Spleen (tissue), 11 donors: ENCODE measurements at regions not wholly inside any gene's neighbourhood (a gene's known extent, or its start where the extent isn't known, plus 50 kb on each side); places are given as distances from the start of the nearest gene placed in this dataset.

ENCODE experiments used
- DNase-seq: peaks from one replicate; pipeline ENCODE4 v3.0.0-alpha.2; 2020
- H3K27ac ChIP-seq, 8 donors: fragments of 200-600 bp; sonication (generic) in 7 of 8; 1 replicate in 4 of 8; 2 replicates in 4 of 8; pipeline versions ENCODE4 v1.5.0 to v1.8.0; 2016 to 2021; ENCODE audit warnings: inconsistent platforms in 4 of 8, mild to moderate bottlenecking in 4 of 8, moderate library complexity in 1 of 8
- H3K27me3 ChIP-seq, 7 donors: fragments of 200-600 bp; sonication (generic) in 6 of 7; replicated peaks in 1 of 7; 1 replicate in 4 of 7; 2 replicates in 3 of 7; pipeline versions ENCODE4 v1.5.0 to v1.8.0; 2016 to 2021; ENCODE audit warnings: inconsistent platforms in 3 of 7, mild to moderate bottlenecking in 1 of 7
- H3K36me3 ChIP-seq, 6 donors: fragments of 200-600 bp; sonication (generic) in 5 of 6; 1 replicate in 4 of 6; 2 replicates in 2 of 6; pipeline versions ENCODE4 v1.5.0 to v1.8.0; 2016 to 2021; ENCODE audit warnings: inconsistent platforms in 2 of 6
- H3K4me1 ChIP-seq, 6 donors: fragments of 200-600 bp; sonication (generic) in 5 of 6; 1 replicate in 3 of 6; 2 replicates in 3 of 6; pipeline versions ENCODE4 v1.5.0 to v1.8.0; 2016 to 2021; ENCODE audit warnings: inconsistent platforms in 3 of 6
- H3K4me3 ChIP-seq, 8 donors: fragments of 200-600 bp; sonication (generic) in 7 of 8; 1 replicate in 4 of 8; 2 replicates in 4 of 8; pipeline versions ENCODE4 v1.5.0 to v1.8.0; 2016 to 2021; ENCODE audit warnings: inconsistent platforms in 4 of 8, mild to moderate bottlenecking in 4 of 8, moderate library complexity in 2 of 8
- H3K9me3 ChIP-seq, 8 donors: fragments of 200-600 bp; sonication (generic) in 7 of 8; 1 replicate in 4 of 8; 2 replicates in 4 of 8; pipeline versions ENCODE4 v1.5.0 to v1.8.0; 2016 to 2021; ENCODE audit warnings: inconsistent platforms in 4 of 8
- POLR2A ChIP-seq, 3 donors: fragments of 450-650 bp; IDR thresholded peaks; one replicate each; pipeline ENCODE4 v1.5.1; 2017; ENCODE audit warnings: antibody characterized with exemption in 3 of 3, mild to moderate bottlenecking in 1 of 3
- POLR2AphosphoS5 ChIP-seq, 3 donors: sonication (generic); formaldehyde crosslinking; IDR thresholded peaks; one replicate each; pipeline ENCODE4 v1.5.1; 2017; ENCODE audit warnings: antibody characterized with exemption in 3 of 3
- WGBS, 5 donors: extraction: QIAGEN DNeasy Blood & Tissue Kit in 3 of 5; methylation state at CpG; one replicate each; pipeline versions ENCODE4 v1.1.5 to v1.1.7; 2013 to 2018; 5-methylcytosine and 5-hydroxymethylcytosine counted together
- intact Hi-C: fragments of 100-400 bp; cut with DNase I; formaldehyde crosslinking; loops from one replicate; pipeline ENCODE4 v1.15.0; 2023; ENCODE audit warnings: low total_unique reads
- TF ChIP-seq, protein P1 (sequence below), 11 experiments: fragments of 200-600 bp in 7 of 11; fragments of 450-650 bp in 4 of 11; sonication (generic) in 4 of 11; IDR thresholded peaks in 8 of 11; conservative IDR thresholded peaks in 3 of 11; 1 replicate in 7 of 11; 2 replicates in 4 of 11; pipeline versions ENCODE4 v1.4.0 to v1.8.0; 2016 to 2021; ENCODE audit warnings: antibody characterized with exemption in 11 of 11, inconsistent platforms in 4 of 11, mild to moderate bottlenecking in 1 of 11
- donor health status: healthy with polysubstance abuse.
- donor health status: DM: no; HTN: no; CAD: no; lungs with moderate emphysema.
- donor health status: DM: no; HTN: no; CAD: no.
- donor health status: Bipolar disorder and iron deficiency.
- donor health status: healthy.
- donor health status: DM: no; HTN: no; CAD: no.
- donor health status: DM: yes; HTN: yes; CAD: no.

DNA sequence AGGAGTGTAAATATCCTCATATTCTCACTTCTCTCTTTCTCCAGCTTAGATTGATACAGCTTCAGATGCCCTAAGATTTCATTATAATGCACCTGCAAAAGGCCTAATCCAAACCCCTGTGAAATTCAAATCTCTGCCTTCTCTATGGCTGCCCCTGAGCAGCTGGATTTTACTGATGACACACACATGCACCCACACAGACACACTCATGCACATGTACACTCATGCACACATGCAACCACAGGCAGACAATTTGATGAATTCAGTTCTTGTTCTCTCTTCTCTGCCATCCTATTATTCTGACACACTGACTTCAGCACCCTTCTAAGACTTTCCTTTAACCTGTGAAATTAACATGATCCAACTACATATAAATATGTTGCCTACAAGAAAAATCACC is 563.2 kb downstream of the RNF144A start:
- Histone ChIP-seq H3K9me3 (peaks cover 0 to 8% (median 4%) of the 10 kb centered on the region in 8 donors), H3K36me3 (no peaks in the 10 kb centered on the region), H3K27ac (no peak overlapping the region), H3K4me1 (no peaks in the 10 kb centered on the region), H3K4me3 (no peak overlapping the region), H3K27me3 (no peaks in the 10 kb centered on the region)
- no peak for DNase-seq
- TF ChIP-seq POLR2AphosphoS5 (IDR thresholded peaks at IDR 0.05), result no peak
- TF ChIP-seq, protein P1, sequence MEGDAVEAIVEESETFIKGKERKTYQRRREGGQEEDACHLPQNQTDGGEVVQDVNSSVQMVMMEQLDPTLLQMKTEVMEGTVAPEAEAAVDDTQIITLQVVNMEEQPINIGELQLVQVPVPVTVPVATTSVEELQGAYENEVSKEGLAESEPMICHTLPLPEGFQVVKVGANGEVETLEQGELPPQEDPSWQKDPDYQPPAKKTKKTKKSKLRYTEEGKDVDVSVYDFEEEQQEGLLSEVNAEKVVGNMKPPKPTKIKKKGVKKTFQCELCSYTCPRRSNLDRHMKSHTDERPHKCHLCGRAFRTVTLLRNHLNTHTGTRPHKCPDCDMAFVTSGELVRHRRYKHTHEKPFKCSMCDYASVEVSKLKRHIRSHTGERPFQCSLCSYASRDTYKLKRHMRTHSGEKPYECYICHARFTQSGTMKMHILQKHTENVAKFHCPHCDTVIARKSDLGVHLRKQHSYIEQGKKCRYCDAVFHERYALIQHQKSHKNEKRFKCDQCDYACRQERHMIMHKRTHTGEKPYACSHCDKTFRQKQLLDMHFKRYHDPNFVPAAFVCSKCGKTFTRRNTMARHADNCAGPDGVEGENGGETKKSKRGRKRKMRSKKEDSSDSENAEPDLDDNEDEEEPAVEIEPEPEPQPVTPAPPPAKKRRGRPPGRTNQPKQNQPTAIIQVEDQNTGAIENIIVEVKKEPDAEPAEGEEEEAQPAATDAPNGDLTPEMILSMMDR (IDR thresholded peaks at IDR 0.05 in 8 of 11, conservative IDR thresholded peaks at IDR 0.05 in 3 of 11), result no peak
- TF ChIP-seq POLR2A (IDR thresholded peaks at IDR 0.05), result no peak
- intact Hi-C loops, result no loop called here

DNA sequence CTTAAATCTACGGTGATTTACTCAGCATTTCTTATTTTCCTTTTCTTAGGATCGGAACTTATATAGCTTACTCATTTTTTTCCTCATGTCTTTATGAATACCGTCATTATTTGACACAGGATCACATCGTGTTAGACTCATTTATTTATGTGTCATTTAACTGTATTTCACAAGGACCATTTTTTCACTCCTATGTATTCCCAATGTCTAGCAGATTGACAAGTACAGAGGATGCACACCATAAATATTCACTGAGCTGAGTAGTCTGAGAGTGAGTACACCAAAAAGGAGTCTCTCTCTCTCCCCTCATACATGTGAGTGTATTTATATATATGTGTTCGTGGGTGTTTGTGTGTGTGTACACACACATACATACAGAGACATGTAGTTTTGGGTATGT is 573.5 kb downstream of the RNF144A start:
- H3K4me3 ChIP-seq, result no peak overlapping the region
- WGBS, 5 donors, result 70 to 94% (median 76%) methylated on average over 5 of the region's 5 CpGs
- intact Hi-C loops, result no loop called here
- no peak overlapping the region for H3K27ac ChIP-seq
- H3K27me3 ChIP-seq, result no peaks in the 10 kb centered on the region
- peaks cover 0 to 14% (median 9%) of the 10 kb centered on the region in 8 donors for H3K9me3 ChIP-seq
- H3K36me3 ChIP-seq, result no peaks in the 10 kb centered on the region
- TF ChIP-seq POLR2A (IDR thresholded peaks at IDR 0.05) (no peak), POLR2AphosphoS5 (IDR thresholded peaks at IDR 0.05) (no peak)
- TF ChIP-seq, protein P1 (IDR thresholded peaks at IDR 0.05 in 8 of 11, conservative IDR thresholded peaks at IDR 0.05 in 3 of 11), result no peak
- no peaks in the 10 kb centered on the region for H3K4me1 ChIP-seq
- DNase-seq, result no peak

DNA sequence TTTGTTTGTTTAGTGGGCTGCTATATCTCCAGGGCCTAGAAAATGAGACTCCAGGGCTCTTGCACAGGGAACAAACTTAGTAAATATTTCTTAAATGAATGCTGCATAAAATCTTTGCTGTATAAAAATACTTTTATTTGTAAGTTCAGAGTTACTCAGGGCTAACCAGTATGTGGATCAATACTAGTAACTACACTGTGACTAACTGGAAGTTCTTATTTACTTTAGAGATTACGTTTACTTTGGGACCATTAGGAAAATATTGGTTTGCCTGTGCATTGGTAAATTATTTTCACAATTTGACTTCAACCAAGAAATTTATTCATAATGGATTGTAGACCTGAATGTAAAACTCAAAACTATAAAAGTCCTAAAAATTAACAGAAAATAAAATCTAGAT is 575.5 kb downstream of the RNF144A start:
- DNase-seq, result no peak
- 89 to 96% (median 91%) methylated on average over 1 of the region's 1 CpG for WGBS, 5 donors
- TF ChIP-seq, protein P1 (IDR thresholded peaks at IDR 0.05 in 8 of 11, conservative IDR thresholded peaks at IDR 0.05 in 3 of 11), result no peak
- TF ChIP-seq POLR2AphosphoS5 (IDR thresholded peaks at IDR 0.05) (no peak), POLR2A (IDR thresholded peaks at IDR 0.05) (no peak)
- no peaks in the 10 kb centered on the region for H3K4me1 ChIP-seq
- H3K9me3 ChIP-seq, result peaks cover 0 to 14% (median 9%) of the 10 kb centered on the region in 8 donors
- no peaks in the 10 kb centered on the region for H3K27me3 ChIP-seq
- no peak overlapping the region for H3K4me3 ChIP-seq
- intact Hi-C loops, result no loop called here
- no peak overlapping the region for H3K27ac ChIP-seq
- no peaks in the 10 kb centered on the region for H3K36me3 ChIP-seq

DNA sequence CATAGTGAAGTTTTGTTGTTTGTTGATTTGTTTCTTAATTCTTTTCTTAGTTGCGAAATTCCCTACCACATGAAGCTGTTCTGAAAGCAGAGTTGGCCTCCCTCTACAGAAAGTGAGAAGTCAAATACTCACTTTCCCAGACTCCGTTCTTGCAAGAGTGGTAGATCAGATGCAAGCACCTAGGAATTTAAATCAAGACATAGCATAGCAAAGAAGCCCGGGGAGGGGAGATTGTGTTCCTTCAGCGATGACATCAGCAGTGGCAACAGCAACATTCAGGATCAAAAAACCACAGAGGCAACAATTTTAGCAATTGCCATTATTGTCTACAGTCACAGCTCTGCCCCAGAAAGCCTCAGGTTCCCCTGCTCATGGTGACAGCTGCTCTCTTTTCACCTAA is 580.0 kb downstream of the RNF144A start:
- H3K27me3 ChIP-seq, result no peaks in the 10 kb centered on the region
- no peak for DNase-seq
- intact Hi-C loops, result no loop called here
- TF ChIP-seq, protein P1 (IDR thresholded peaks at IDR 0.05 in 8 of 11, conservative IDR thresholded peaks at IDR 0.05 in 3 of 11), result no peak
- no peak for TF ChIP-seq POLR2A (IDR thresholded peaks at IDR 0.05)
- TF ChIP-seq POLR2AphosphoS5 (IDR thresholded peaks at IDR 0.05), result no peak
- H3K36me3 ChIP-seq, result no peaks in the 10 kb centered on the region
- no peak overlapping the region for H3K27ac ChIP-seq
- 69 to 78% (median 72%) methylated on average over 4 of the region's 4 CpGs for WGBS, 5 donors
- H3K4me3 ChIP-seq, result no peak overlapping the region
- H3K9me3 ChIP-seq, result peaks cover 0 to 14% (median 9%) of the 10 kb centered on the region in 8 donors
- no peaks in the 10 kb centered on the region for H3K4me1 ChIP-seq
